IPS-NIHi7 (cell line): ENCODE measurements at regions not wholly inside any gene's neighbourhood (a gene's known extent, or its start where the extent isn't known, plus 50 kb on each side); places are given as distances from the start of the nearest gene placed in this dataset.
"Not testable (repeated sequence)": the region's sequence is repeated elsewhere in the genome, so short reads cannot be mapped to it uniquely, and the experiment has no call there.

Experiments
- DNase-seq: peaks from one replicate; pipeline ENCODE4 v3.0.0; 2012; ENCODE audit warnings: mixed read lengths; ENCODE audit errors: extremely low spot score

DNA sequence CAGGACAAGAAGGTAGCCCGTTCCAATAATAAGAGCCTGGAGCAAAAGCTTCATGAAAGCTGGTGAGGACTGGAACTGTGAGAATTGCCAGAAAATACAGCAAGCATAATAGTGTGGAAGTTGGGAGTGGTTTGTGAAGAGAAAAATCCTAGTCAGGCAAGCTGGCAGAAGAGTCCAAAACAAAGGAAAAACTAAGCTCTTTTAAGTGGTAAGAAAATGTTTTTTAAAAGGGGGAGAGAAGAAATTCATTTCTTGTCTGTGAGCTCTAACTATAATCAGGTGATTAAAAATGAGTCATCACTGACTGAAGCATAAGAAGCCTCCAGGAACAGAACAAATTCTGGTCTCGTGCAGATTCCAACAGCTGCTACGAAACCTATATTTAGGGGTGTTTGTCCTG is 102.6 kb downstream of the CAAP1 start:
- DNase-seq: no peak

DNA sequence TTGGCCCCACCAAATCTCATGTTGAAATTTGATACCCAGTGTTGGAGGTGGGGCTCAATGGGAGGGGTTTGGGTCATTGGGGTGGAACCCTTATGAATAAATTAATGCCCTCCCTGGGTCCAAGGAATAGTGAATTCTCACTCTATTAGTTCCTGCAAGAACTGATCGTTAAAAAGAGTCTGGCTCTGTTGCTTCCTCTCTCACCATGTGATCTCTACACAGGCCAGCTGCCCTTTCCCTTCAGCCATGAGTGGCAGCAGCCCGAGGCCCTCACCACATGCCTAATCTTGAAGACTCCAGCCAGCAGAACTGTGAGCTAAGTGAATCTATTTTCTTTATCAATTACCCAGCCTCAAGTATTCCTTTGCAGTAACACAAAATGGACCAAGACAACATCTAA is 106.0 kb downstream of the CAAP1 start:
- DNase-seq: no peak

DNA sequence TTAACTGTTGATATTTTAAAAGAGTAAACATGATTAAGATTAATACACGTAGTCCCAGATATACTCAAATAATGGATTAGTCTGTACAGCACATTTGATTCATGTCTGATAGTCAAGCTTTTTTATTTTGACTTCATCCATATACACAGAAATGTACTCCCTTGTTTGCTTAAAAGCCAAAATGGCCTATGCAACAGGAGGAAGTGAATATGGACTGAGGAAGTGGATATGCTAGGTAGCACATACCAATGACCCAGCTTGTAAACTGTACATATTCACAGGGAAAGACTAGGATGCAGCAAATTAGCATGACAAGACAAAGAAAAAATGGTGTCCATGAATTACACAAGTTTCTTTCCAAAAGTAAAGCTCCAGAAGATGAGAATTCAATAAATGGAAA is 109.7 kb downstream of the CAAP1 start:
- DNase-seq: no peak

DNA sequence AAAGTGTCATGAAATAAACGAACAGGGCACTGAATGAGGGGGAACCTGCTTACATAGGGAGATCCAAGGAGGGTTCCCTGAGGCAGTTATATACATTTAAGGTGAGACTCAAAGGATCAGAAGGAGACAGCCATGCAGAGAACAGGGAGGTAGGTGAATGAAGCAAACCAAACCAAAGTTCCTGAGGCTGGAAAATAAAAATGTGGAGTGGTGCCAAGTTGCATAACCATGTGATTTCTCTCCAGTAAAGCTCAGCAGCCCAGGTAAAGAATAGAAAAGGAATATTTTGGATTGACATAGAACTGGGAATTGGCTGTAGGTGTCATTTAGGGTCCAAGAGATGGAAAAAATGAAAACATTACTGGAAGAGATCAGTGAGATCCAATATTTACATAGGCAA is 110.7 kb downstream of the CAAP1 start:
- no peak for DNase-seq

DNA sequence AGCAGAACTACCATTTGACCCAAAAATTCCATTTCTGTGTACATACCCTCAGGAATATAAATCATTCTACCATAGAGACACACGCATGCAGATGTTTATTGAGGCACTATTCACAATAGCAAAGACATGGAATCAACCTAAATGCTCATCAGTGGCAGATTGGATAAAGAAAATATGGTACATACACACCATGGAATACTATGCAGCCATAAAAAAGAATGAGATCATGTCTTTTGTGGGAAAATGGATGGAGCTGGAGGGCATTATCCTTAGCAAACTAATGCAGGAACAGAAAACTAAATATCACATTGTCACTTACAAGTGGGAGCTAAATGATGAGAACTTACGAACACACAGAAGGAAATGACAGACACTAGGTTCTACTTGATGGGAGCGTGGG is 112.3 kb downstream of the CAAP1 start:
- DNase-seq: not testable (repeated sequence)

DNA sequence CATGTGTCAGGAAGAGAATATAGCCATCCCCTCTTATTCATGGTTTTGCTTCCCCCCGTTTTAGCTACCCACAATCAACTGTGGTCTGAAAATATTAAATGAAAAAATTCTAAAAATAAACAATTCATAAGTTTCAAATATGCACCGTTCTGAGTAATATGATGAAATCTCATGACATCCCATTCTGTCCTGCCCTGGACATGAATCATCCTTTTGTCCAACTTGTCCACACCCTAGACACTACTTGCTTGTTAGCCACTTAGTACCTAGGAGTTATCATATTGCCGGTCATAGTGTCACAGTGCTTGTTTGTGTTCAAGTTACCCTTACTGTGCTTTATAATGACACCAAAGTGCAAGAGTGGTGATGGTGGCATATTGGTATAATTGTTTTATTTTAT is 113.5 kb downstream of the CAAP1 start:
- DNase-seq: no peak

DNA sequence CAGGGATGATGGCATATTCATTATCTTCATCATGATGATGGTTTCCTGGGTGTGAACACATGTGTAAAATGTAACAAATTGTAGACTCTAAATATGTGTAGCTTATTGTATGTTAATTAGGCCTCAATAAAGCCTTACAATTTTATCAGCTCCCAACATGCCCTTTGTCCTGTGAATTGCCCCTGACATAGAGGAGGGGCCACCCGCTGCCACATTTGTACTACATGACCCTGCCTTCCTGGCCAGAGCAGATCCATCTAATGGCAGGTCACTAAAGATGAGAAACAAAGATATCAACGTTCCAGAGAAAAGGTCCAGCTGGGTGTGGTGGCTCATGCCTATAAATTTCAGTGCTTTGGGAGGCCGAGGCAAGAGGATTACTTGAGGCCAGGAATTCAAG is 117.2 kb downstream of the CAAP1 start:
- DNase-seq: no peak

DNA sequence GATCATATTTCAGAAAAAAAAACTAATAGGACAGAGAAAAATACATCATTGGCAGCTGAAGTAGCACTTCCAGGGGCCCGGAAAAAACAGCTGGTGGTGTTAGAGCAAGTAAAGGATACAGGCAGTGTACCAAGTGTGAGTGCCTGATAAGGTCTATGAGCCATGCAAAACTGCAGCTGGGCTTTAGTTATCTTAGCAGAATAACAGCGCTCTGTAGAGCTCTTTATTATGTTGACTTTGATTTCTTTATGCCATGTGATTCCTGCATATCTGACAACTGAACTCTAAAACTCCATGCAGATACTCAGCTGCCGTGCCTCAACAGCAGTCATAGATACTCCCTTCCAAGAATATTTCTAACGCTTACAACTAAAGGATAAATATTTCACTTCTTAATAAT is 119.5 kb downstream of the CAAP1 start:
- DNase-seq: no peak

DNA sequence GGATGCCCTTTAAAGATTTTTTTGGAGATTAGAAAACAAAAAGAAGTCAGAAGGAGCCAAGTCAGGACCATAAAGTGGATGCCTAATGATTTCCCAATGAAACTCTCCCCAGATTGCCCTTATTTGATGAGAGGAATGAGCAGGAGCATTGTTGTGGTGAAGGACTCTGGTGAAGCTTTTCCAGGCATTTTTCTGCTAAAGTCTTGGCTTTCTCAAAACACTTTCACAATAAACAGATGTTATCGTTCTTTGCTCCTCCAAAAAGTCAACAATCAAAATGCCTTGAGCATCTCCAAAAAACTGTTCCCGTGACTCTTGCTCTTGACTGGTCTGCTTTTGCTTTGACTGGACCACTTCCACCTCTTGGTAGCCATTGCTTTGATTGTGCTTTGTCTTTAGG is 121.8 kb downstream of the CAAP1 start:
- DNase-seq: no peak

DNA sequence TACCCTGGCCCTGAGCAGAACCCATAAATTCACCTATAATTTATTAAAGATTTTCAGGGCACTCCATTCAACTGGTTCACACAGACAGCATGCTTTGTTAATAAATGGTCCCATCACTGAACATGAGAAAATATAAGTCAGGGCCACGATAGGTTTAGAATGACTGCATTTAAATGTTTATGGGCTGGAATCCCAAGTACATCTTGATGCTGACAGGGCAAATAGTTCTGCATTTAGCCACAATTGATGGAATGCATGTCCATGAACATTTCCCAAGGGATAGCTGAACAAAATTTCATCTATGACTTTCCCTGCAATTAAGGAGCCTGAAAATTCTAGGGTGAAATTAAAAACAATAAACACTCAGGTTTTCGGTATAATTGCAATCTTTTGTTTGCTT is 124.5 kb downstream of the CAAP1 start:
- no peak for DNase-seq

DNA sequence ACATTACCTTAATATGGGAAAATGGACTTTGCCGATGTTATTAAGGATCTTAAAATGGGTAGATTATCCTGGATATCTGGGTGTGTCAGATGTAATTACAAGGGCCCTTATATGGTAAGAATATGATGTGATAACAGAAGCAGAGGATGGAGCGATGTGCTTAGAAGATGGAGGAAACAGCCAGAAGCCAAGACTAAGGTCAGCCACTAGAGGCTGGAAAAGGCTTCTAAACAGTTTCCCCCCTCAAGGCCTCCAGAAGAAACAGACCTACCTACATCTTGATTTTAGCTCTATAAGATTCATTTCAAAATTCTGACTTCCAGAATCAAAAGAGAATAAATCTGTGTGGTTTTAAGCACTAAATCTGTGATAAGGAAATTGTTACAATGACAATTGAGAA is 131.9 kb downstream of the CAAP1 start:
- DNase-seq: no peak

DNA sequence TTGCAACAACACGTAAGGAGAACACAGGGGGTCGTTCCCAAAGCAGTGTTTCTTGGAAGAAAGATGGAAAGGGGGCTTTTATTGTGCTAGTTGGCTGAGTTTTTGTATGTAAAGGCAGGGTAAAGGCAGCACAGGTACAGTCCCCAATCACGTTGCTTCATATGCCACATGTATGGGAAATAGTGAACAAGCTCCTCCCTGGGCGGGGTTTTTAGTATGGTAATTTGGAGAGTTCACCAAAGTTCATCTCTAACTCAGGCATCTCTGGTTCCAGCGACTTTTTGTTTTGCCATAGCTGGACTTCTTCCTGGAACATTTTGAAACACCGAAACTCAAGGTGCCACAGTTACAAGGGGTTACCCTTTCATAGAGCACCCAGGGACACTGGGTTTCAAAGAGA is 133.9 kb downstream of the CAAP1 start:
- no peak for DNase-seq

DNA sequence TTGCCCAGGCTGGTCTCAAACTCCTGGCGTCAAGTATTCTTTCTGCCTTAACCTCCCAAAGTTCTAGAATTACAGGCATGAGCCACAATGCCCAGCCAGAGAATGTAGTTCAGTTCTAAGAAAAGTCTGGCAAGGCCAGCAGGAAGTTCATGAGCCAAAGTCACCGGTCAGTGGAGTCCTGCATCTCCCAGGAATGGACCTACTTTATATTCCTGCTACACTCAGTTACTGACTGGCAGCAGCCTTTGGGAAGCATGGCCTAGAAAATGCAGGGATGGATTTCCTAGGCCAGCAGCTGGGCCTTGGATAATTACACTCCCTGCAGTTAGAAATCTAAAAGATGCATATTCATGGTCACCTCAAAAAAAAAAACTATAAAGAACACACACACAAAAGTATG is 135.7 kb downstream of the CAAP1 start:
- no peak for DNase-seq

DNA sequence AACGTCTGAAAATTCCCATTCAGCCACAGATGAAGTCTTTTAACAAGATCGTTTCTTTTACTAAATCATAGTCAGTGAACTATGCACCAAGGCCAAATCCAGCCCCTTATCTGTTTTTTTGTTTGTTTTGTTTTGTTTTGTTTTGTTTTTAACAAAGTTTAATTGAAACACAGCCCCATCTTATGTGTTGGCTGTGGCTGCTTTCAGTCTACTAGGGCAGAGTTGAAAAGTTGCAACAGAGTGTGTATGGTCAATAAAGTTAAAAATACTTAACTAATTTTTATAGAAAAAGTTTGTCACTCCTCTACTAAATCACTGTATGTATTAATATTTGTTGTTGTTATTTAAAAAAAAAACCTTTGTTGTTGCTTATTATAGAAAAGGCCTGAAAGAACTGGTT is 137.1 kb downstream of the CAAP1 start:
- no peak for DNase-seq

DNA sequence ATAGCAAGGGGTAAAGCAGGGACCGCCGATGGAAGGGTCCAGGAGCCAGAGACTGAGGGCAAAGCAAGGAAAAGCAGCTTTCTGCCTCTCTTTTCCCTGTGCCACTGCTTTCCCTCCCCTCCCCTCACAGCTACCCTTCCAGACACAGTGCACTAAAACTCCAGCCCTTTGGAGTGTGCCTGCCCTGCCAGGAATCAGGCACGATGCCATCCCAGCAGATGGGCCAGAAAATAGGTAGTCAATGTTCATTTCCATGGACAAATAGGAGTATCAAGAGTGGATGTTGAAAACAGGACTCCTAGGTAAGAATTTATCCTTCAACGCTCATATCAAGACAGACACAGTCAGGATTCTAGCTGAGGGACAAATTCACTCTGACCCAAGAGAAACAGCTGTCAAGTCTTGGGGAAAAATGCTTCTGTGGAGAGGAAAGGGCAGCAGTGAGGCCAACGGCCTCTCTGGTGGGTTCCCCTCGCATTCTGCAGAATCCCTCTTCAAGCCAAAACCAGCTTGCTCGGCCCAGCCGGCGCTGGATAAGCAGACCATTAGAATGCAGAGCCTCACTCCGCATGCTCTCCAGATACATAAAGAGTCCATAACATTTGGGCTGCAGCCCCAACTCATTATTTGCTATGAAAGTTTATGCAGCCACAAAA is 138.0 kb downstream of the CAAP1 start:
- no peak for DNase-seq

DNA sequence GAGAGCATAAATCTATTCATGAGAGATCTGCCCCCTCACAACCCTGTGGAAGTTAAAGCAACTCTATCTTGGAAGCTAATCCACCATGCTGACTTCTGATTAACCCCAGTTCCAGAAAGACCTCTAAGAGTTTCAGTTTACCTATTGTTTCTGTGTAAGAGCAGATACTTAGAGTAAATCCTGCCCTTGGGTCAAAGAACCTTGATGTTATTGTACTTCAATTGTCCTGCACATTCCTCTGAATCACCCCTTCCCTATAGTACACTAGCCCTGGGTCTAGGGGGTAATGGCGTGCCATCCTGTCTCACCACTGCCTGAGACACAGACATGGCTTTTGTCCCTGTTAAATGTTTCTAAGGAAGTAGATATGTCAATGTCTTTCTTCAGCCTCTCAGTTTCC is 138.6 kb downstream of the CAAP1 start:
- no peak for DNase-seq

DNA sequence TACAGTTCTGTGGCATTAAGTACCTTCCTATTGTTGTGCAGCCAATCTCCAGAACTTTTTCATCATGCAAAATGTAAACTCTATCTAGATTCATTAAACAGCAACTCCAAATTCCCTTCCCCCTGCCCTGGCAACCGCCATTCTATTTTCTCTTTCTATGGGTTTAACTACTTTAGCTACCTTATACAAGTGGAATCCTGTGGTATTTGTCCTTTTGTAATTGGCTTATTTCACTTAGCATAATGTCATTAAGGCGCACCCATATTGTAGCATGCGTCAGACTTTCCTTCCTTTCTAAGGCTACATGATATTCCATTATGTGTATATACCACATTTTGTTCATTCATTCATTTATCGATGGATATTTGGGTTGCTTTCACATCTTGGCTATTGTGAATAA is 142.4 kb downstream of the CAAP1 start:
- DNase-seq: no peak

DNA sequence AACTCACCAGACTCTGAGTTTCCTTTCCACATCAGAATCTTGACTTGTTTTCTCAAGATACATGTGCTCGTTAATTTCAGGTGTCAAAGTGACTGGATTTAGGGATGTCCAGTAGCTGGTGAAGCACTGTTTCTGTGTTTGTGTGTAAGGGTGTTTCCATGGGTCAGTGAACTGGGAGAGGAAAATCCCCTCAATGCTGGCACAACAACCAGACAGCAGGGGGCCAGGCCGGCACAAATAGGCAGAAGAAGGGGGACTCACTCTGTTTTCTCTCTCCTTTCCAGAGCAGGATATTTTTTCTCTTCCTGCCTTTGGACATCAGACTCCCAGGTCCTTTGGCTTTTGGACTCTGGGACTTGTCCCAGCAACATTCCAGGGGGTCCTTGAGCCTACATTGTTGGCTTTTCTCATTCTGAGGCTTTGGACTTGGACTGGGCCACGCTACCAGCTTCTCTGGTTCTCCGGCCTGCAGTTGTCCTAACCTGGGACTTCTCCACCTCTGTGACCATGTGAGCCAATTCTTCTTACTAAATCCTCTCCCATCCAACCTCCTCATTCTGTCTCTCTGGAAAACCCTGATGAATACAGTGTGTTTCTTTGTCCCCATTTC is 144.0 kb downstream of the CAAP1 start:
- DNase-seq: no peak

DNA sequence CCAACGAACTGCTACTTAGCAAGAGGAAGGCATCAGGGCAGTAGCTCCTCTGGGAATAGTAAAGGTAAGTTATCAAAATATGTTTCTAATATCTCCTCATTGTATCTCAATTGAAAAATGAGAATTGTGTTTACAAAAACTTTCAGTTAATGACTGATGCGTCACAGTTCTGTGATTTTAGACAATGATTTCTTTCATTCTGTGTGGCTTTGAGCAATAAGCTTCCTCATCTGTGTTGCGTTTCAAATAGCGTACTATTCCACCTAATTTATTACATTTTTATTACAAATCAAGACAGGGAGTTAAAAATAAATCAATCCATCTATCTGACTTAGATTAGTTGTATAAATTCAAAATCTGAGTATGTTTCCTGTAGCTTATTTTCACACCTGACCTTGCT is 145.0 kb downstream of the CAAP1 start:
- no peak for DNase-seq

DNA sequence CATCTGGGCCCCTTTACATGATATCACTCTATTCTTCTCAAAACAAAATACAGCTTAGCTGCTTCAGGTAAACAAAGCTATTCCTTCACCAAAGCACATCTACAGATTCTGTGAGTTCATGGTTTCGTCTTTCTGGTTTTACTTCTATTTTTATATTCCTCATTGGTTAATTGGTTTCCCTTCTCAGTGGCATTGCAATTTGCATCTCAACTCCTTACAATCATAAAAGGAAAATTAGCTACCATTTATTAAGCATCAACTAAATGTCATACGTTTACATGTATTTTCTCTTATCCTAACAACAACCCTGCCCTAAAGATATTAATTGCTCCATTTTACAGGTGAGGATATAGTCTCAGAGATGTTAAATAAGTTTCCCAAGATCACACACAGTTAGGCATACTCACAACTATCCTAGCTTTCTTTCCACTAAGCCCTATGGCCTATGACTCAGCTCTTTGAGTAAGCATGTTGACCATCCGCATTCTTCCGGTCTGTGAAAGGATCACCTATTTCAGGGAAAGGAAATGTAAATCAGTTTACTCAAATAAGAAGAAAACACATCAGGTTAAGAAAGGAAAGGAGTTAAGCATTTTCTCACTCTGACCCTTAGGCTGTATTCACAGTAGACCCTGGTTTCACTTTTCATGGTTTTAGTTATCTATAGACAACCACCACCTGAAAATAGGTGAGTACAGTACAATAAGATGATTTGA is 146.1 kb downstream of the CAAP1 start:
- DNase-seq: peak; percentile 51

DNA sequence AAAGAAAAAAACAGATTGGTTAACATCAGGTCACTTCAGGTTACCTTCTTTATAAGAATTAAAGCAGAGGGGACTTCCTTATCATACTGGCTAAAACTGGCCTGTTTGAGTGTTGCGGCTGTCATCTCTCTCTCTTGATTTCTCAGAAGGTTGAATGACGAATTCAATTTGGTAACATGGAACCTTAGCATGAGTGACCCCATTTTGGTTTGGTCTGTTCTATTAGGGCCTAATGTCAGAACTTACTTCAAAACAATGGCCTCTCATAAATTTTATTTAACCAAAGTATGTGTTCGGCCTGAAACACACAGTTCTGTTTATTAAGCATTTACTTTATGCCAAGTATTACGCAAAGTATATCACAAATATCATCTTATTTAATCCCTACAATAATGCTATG is 147.5 kb downstream of the CAAP1 start:
- no peak for DNase-seq

DNA sequence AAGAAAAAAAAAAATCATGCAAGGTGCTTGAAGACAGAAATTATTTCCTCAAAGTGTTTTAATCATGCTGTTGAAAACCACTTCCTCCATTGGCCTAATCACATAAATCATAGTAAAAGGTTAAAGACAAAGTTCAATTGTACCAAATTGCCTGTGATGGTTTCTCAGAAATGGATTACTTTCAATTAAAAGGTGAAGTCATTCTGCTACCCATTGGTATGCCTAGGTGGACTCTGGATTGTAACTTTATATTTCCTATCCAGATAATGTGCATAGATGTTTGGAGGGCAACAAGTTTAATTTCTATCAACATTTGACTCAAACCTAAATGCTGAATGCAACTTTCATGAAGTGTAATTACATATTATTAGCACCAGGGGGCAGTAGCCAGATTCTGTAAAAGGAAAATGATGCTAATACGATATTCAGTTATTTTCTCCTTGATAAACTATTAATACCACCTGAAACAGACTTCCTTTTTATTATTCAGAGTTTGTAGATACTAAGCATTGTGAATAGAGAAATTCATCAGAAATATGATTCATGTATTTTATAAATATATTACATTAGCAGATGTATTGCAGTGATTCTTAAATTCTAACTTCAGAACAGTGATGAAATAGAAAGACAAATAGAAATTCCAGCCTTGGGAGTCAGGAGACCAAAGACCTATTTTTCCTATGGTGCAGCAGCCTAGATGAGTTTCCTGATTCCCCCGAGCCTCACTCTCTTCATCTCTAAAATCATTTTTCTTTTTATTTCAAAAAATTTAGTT is 148.2 kb downstream of the CAAP1 start:
- no peak for DNase-seq
